Amniotic stem cell (primary cell): ENCODE measurements at regions not wholly inside any gene's neighbourhood (a gene's known extent, or its start where the extent isn't known, plus 50 kb on each side); places are given as distances from the start of the nearest gene placed in this dataset.
"Not testable (repeated sequence)": the region's sequence is repeated elsewhere in the genome, so short reads cannot be mapped to it uniquely, and the experiment has no call there.

Source experiments
- DNase-seq: peaks from one replicate; lab custom pipeline; 2025; lab: John Stamatoyannopoulos, UW

GRCh38 chr3:110397115-110397514, 674.5 kb upstream of the NECTIN3 start:
- DNase-seq = no peak

GRCh38 chr3:110400315-110400714, 671.3 kb upstream of the NECTIN3 start:
- no peak for DNase-seq

- no peak for DNase-seq
These were observed 665.6 kb upstream of the NECTIN3 start for GRCh38 chr3:110405830-110406585.

GRCh38 chr3:110413266-110413665, 658.4 kb upstream of the NECTIN3 start:
- DNase-seq = no peak

GRCh38 chr3:110413807-110414748, 657.5 kb upstream of the NECTIN3 start:
- DNase-seq = no peak

- DNase-seq = peak; percentile 30
These were observed 656.8 kb upstream of the NECTIN3 start for GRCh38 chr3:110414855-110415254.

GRCh38 chr3:110419096-110419495, 652.5 kb upstream of the NECTIN3 start:
- DNase-seq = no peak

- DNase-seq = no peak
These were observed 652.0 kb upstream of the NECTIN3 start for GRCh38 chr3:110419601-110420000.

GRCh38 chr3:110420158-110420641, 651.4 kb upstream of the NECTIN3 start:
- peak; percentile 33 for DNase-seq

- no peak for DNase-seq
These were observed 648.3 kb upstream of the NECTIN3 start for GRCh38 chr3:110423276-110423675.

- DNase-seq = no peak
These were observed 641.5 kb upstream of the NECTIN3 start for GRCh38 chr3:110430146-110430545.

- DNase-seq = no peak
These were observed 635.4 kb upstream of the NECTIN3 start for GRCh38 chr3:110436209-110436608.

GRCh38 chr3:110440066-110440653, 631.5 kb upstream of the NECTIN3 start:
- DNase-seq = not testable (repeated sequence)

- DNase-seq = no peak
These were observed 617.5 kb upstream of the NECTIN3 start for GRCh38 chr3:110454066-110454465.

GRCh38 chr3:110456001-110456400, 615.6 kb upstream of the NECTIN3 start:
- no peak for DNase-seq

- DNase-seq = no peak
These were observed 615.0 kb upstream of the NECTIN3 start for GRCh38 chr3:110456438-110457138.

- DNase-seq = no peak
These were observed 614.1 kb upstream of the NECTIN3 start for GRCh38 chr3:110457508-110457907.

- DNase-seq = no peak
These were observed 612.6 kb upstream of the NECTIN3 start for GRCh38 chr3:110459021-110459420.

GRCh38 chr3:110470310-110470709, 601.3 kb upstream of the NECTIN3 start:
- DNase-seq = no peak

GRCh38 chr3:110473405-110473804, 598.2 kb upstream of the NECTIN3 start:
- DNase-seq = no peak

GRCh38 chr3:110474397-110474796, 597.2 kb upstream of the NECTIN3 start:
- DNase-seq = no peak
